GM12865 (cell line): ENCODE measurements at regions not wholly inside any gene's neighbourhood (a gene's known extent, or its start where the extent isn't known, plus 50 kb on each side); places are given as distances from the start of the nearest gene placed in this dataset.
"Not testable (repeated sequence)": the region's sequence is repeated elsewhere in the genome, so short reads cannot be mapped to it uniquely, and the experiment has no call there.

Experiments used
- DNase-seq: peaks from one replicate; pipeline ENCODE4 v3.0.0; 2010; ENCODE audit warnings: low read depth
- H3K4me3 ChIP-seq: 2 replicates; pipeline ENCODE4 v1.5.1; 2011; ENCODE audit warnings: mild to moderate bottlenecking, low read depth, low read length, control low read depth
- TF ChIP-seq, protein P1 (sequence below): IDR thresholded peaks from 2 replicates; pipeline ENCODE4 v1.5.1; 2011; ENCODE audit warnings: low read length, control low read depth, low read depth, inconsistent platforms; ENCODE audit not compliant: insufficient read depth; ENCODE audit errors: missing control alignments

GRCh38 chr6:148016013-148016412 is 326.6 kb upstream of the SASH1 start:
- TF ChIP-seq, protein P1, sequence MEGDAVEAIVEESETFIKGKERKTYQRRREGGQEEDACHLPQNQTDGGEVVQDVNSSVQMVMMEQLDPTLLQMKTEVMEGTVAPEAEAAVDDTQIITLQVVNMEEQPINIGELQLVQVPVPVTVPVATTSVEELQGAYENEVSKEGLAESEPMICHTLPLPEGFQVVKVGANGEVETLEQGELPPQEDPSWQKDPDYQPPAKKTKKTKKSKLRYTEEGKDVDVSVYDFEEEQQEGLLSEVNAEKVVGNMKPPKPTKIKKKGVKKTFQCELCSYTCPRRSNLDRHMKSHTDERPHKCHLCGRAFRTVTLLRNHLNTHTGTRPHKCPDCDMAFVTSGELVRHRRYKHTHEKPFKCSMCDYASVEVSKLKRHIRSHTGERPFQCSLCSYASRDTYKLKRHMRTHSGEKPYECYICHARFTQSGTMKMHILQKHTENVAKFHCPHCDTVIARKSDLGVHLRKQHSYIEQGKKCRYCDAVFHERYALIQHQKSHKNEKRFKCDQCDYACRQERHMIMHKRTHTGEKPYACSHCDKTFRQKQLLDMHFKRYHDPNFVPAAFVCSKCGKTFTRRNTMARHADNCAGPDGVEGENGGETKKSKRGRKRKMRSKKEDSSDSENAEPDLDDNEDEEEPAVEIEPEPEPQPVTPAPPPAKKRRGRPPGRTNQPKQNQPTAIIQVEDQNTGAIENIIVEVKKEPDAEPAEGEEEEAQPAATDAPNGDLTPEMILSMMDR, result no peak
- DNase-seq, result no peak
- H3K4me3 ChIP-seq, result no peak overlapping the region

GRCh38 chr6:148021165-148021564 is 321.5 kb upstream of the SASH1 start:
- no peak for DNase-seq
- TF ChIP-seq, protein P1, result no peak
- H3K4me3 ChIP-seq, result no peak overlapping the region

DNA sequence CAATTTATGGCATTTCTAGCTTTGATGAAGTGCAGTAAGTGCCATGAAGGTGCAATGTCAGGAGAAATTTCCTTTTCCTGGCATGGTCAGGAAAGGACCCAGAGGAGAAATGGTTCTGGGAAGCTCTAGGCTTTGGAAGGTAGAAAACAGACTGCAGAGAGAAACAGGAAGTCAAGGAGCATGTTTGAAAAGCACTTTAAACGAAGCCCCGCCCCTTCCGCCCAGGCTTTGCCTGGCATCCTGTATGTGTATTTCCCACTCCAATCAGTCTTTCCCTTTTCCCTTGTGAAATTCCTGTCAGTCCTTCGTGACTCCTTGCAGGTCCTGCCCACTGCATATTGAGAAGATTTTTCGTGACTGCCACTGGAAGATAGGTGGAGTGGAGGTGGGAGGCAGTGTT is 320.9 kb upstream of the SASH1 start:
- TF ChIP-seq, protein P1, result no peak
- no peak for DNase-seq
- H3K4me3 ChIP-seq, result no peak overlapping the region

DNA sequence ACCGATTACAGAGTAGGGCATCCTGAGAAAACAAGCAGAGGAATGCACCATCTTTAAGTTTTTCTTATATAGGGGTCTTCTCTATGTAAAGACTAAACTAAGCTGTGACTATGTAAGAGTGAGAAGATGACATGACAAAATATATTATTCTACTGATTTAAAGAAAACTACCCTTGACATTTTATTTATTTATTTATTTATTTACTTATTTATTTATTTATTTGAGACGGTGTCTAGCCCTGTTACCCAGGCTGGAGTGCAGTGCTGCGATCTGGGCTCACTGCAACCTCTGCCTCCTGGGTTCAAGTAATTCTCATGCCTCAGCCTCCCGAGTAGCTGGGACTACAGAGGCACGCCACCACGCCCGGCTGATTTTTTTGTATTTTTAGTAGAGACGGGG is 320.4 kb upstream of the SASH1 start:
- DNase-seq, H3K4me3 ChIP-seq: not testable (repeated sequence)

- TF ChIP-seq, protein P1, result no peak
- H3K4me3 ChIP-seq, result no peak overlapping the region
- no peak for DNase-seq
Measured at GRCh38 chr6:148027201-148027600, 315.4 kb upstream of the SASH1 start.

- TF ChIP-seq, protein P1, result no peak
- no peak overlapping the region for H3K4me3 ChIP-seq
- DNase-seq, result no peak
Measured at GRCh38 chr6:148035806-148036390, 306.7 kb upstream of the SASH1 start.

GRCh38 chr6:148037496-148037895 is 305.1 kb upstream of the SASH1 start:
- TF ChIP-seq, protein P1, result no peak
- H3K4me3 ChIP-seq, result no peak overlapping the region
- no peak for DNase-seq

DNA sequence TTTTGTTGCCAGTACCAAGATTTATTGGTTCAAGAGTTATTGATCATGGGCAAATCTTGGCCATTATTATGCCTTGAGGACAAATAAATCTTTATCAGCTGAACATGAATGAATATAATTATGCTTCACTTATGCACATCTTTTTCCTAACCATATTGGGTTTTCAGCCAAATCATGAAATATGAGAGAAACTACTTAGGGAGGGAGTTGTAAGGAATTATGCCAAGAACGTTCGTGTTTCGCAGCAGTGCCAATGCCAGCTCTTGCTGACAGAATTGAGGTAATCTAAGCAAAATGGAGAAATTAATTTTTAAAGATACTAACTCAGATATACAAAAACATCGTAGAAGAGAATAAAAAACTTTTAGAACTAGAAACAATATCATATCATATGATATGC is 301.1 kb upstream of the SASH1 start:
- no peak overlapping the region for H3K4me3 ChIP-seq
- TF ChIP-seq, protein P1, result no peak
- no peak for DNase-seq
